Breast epithelium (tissue), 4 donors: ENCODE measurements at regions not wholly inside any gene's neighbourhood (a gene's known extent, or its start where the extent isn't known, plus 50 kb on each side); places are given as distances from the start of the nearest gene placed in this dataset.

Experiments
- DNase-seq, 2 donors: peaks; one replicate each; pipeline ENCODE4 v3.0.0-alpha.2; 2019; ENCODE audit warnings: low spot score in 2 of 2
- H3K27ac ChIP-seq, 2 donors: fragments of 200-600 bp; sonication (generic) in 1 of 2; one replicate each; pipeline ENCODE4 v1.5.1; 2016 to 2019; ENCODE audit warnings: mild to moderate bottlenecking in 1 of 2
- H3K27me3 ChIP-seq, 2 donors: fragments of 200-600 bp; sonication (generic) in 1 of 2; one replicate each; pipeline versions ENCODE4 v1.5.1 to v1.6.0; 2017 to 2019; ENCODE audit warnings: control low read depth in 1 of 2, mild to moderate bottlenecking in 1 of 2
- H3K36me3 ChIP-seq: fragments of 200-600 bp; one replicate; pipeline ENCODE4 v1.5.1; 2019
- H3K4me1 ChIP-seq, 2 donors: fragments of 200-600 bp; sonication (generic); one replicate each; pipeline ENCODE4 v1.5.1; 2016 to 2019; ENCODE audit warnings: control low read depth in 1 of 2
- H3K4me3 ChIP-seq, 3 donors: fragments of 200-600 bp; sonication (generic); 1 replicate in 2 of 3; 2 replicates in 1 of 3; pipeline ENCODE4 v1.5.1; 2016 to 2019; ENCODE audit warnings: mild to moderate bottlenecking in 3 of 3, moderate library complexity in 2 of 3
- H3K9me3 ChIP-seq, 2 donors: fragments of 200-600 bp; sonication (generic) in 1 of 2; one replicate each; pipeline ENCODE4 v1.5.1; 2016 to 2019; ENCODE audit warnings: control low read depth in 1 of 2
- POLR2A ChIP-seq: fragments of 450-650 bp; IDR thresholded peaks from one replicate; pipeline ENCODE4 v1.6.1; 2016; ENCODE audit warnings: antibody characterized with exemption, mild to moderate bottlenecking, moderate library complexity
- POLR2AphosphoS5 ChIP-seq, 3 donors: sonication (generic); formaldehyde crosslinking; IDR thresholded peaks; one replicate each; pipeline ENCODE4 v1.6.1; 2017; ENCODE audit warnings: antibody characterized with exemption in 3 of 3
- intact Hi-C: fragments of 100-400 bp; cut with DNase I; formaldehyde crosslinking; loops from one replicate; pipeline ENCODE4 v1.15.1; 2023; ENCODE audit warnings: low total_unique reads
- TF ChIP-seq, protein P1 (sequence below), 3 donors: fragments of 450-650 bp; IDR thresholded peaks; one replicate each; pipeline ENCODE4 v1.5.1; 2016 to 2017; ENCODE audit warnings: antibody characterized with exemption in 3 of 3, mild to moderate bottlenecking in 3 of 3, moderate library complexity in 3 of 3

DNA sequence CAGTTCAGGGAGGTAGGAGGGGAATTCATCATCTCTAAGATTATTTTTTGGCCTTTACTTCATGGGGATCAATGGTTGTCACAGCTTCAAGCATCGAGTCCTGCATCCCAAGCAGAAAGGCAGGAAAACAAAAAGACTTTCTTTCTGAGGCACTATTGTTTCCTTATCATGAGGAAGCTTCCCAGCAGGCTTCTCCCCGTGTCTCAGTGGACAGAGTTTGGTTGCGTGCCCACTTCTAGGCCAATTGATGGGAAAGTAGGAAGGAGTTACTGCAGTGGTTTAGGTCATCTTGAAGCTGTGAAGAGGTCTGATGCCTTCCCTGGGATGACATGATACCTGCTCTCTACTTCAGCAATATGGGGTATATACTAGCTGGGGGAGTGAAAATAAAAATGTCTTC, 175.3 kb upstream of the CDH13 start:
- no peaks in the 10 kb centered on the region for H3K4me1 ChIP-seq
- intact Hi-C loops = no loop called here
- H3K27me3 ChIP-seq = no peaks in the 10 kb centered on the region
- no peak overlapping the region for H3K27ac ChIP-seq
- H3K4me3 ChIP-seq = no peak overlapping the region
- no peaks in the 10 kb centered on the region for H3K36me3 ChIP-seq
- TF ChIP-seq POLR2A (no peak), POLR2AphosphoS5 (IDR thresholded peaks at IDR 0.05) (no peak)
- TF ChIP-seq, protein P1, sequence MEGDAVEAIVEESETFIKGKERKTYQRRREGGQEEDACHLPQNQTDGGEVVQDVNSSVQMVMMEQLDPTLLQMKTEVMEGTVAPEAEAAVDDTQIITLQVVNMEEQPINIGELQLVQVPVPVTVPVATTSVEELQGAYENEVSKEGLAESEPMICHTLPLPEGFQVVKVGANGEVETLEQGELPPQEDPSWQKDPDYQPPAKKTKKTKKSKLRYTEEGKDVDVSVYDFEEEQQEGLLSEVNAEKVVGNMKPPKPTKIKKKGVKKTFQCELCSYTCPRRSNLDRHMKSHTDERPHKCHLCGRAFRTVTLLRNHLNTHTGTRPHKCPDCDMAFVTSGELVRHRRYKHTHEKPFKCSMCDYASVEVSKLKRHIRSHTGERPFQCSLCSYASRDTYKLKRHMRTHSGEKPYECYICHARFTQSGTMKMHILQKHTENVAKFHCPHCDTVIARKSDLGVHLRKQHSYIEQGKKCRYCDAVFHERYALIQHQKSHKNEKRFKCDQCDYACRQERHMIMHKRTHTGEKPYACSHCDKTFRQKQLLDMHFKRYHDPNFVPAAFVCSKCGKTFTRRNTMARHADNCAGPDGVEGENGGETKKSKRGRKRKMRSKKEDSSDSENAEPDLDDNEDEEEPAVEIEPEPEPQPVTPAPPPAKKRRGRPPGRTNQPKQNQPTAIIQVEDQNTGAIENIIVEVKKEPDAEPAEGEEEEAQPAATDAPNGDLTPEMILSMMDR (IDR thresholded peaks at IDR 0.05) = no peak
- no peak for DNase-seq
- no peaks in the 10 kb centered on the region for H3K9me3 ChIP-seq

DNA sequence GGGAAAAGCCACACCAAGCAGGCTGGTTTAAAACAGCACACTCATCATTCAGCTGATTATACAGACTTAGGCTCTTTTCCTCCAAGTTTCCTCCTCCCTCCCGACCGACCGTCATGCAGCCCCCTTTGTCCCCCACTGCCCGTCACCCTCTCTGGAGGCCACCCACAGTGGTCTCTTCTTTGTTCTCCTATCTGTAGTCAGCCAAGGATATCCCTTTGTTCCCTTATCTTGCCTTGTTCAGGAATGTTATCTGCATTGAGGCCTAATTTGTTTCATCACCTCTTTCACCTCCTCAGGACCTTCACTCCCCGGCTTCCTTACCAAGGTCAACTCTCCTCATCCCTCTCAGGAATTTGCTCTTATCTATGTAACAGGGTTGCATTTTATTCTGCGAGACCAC, 186.4 kb upstream of the CDH13 start:
- Histone ChIP-seq H3K4me3 (no peak overlapping the region), H3K27ac (no peak overlapping the region), H3K9me3 (no peaks in the 10 kb centered on the region), H3K27me3 (no peaks in the 10 kb centered on the region), H3K4me1 (no peaks in the 10 kb centered on the region), H3K36me3 (no peaks in the 10 kb centered on the region)
- DNase-seq = no peak
- intact Hi-C loops = no loop called here
- TF ChIP-seq POLR2AphosphoS5 (IDR thresholded peaks at IDR 0.05) (no peak), POLR2A (no peak)
- TF ChIP-seq, protein P1 (IDR thresholded peaks at IDR 0.05) = no peak

DNA sequence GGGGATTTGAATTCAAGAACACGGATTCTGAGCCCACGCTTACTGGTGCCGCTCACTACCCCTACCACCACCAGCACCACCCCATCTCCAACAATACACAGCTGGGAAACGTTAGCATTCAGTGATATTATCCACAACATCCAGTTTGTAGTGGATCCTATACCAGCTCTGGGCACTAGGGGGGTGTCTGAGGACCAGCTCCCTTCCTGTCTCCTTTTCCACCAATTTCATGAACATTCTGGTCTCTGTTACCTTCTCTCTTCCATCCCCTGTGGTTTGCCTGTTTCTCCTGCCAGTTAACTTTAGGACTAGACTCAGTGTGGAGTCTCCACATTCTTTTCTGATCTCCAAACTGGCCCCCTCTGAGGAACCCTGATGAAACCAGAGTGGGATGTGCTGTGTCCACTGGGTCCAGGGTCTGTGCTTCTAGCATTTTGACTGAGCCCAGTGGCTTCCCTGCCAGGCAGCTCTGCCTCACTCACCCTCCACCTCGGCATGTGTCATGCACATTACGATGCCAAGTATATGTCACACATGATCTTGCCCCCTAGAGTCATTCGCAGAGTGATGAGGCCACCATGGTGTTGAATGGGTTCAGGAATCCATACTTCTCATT, 187.0 kb upstream of the CDH13 start:
- no peak for DNase-seq
- H3K27me3 ChIP-seq = no peaks in the 10 kb centered on the region
- intact Hi-C loops = no loop called here

DNA sequence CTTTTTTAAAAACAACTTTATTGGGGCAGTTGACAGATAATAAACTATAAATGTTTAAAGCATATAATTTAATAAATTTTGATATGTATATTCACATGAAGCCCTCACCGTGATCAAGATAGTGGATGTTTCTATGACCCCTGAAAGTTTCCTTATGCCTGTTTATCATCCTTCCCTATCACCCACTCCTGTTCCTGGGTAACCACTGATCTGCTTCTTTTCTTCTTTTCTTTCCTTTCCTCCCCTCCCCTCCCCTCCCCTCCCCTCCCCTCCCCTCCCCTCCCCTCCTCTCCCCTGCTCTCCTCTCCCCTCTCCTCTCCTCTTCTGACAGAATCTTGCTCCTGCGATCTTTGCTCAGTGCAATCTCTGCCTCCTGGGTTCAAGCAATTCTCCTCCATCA, 193.7 kb upstream of the CDH13 start:
- no peaks in the 10 kb centered on the region for H3K9me3 ChIP-seq
- no peak for TF ChIP-seq POLR2AphosphoS5 (IDR thresholded peaks at IDR 0.05)
- TF ChIP-seq, protein P1 (IDR thresholded peaks at IDR 0.05) = no peak
- no peak for TF ChIP-seq POLR2A
- H3K27ac ChIP-seq = no peak overlapping the region
- H3K36me3 ChIP-seq = no peaks in the 10 kb centered on the region
- no peaks in the 10 kb centered on the region for H3K27me3 ChIP-seq
- H3K4me3 ChIP-seq = no peak overlapping the region
- intact Hi-C loops = no loop called here
- H3K4me1 ChIP-seq = no peaks in the 10 kb centered on the region
- no peak for DNase-seq

More for the DNA sequence above, 187.0 kb upstream of the CDH13 start:
- Histone ChIP-seq H3K4me1 (no peaks in the 10 kb centered on the region), H3K4me3 (no peak overlapping the region), H3K9me3 (no peaks in the 10 kb centered on the region), H3K36me3 (no peaks in the 10 kb centered on the region), H3K27ac (no peak overlapping the region)
- TF ChIP-seq, protein P1 (IDR thresholded peaks at IDR 0.05) = no peak
- TF ChIP-seq POLR2A (no peak), POLR2AphosphoS5 (IDR thresholded peaks at IDR 0.05) (no peak)

DNA sequence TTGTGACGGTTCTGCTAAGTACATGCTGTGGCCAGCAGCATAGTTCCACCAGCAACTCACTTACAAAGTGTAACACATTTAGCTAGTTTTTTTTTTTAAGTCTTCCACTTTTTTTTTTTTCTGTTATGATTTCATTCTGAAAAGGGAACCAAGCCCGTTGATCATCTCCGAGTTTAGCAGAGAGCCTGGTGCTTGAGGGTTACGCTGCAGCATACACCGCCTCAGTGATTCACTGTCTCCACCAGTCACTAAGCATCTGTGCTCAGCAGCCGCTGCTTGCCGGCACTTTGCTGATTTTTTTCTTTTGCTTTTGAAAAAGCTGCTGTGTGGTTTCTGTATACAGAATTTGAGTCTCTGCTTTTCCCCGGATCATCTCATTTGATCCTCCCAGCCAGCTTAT, 194.5 kb upstream of the CDH13 start:
- H3K4me1 ChIP-seq = no peaks in the 10 kb centered on the region
- H3K27me3 ChIP-seq = no peaks in the 10 kb centered on the region
- TF ChIP-seq POLR2AphosphoS5 (IDR thresholded peaks at IDR 0.05) (no peak), POLR2A (no peak)
- TF ChIP-seq, protein P1 (IDR thresholded peaks at IDR 0.05) = no peak
- no peak overlapping the region for H3K4me3 ChIP-seq
- no peak for DNase-seq
- intact Hi-C loops = no loop called here
- H3K36me3 ChIP-seq = no peaks in the 10 kb centered on the region
- no peak overlapping the region for H3K27ac ChIP-seq
- no peaks in the 10 kb centered on the region for H3K9me3 ChIP-seq
